LNCAP (cell line): ENCODE measurements at regions not wholly inside any gene's neighbourhood (a gene's known extent, or its start where the extent isn't known, plus 50 kb on each side); places are given as distances from the start of the nearest gene placed in this dataset.

Experiments
- CTCF ChIP-seq: fragments of 450-650 bp; IDR thresholded peaks from 2 replicates; pipeline ENCODE4 v1.5.1; 2017; ENCODE audit warnings: mild to moderate bottlenecking

GRCh38 chr14:98926146-98926545 lies 345.9 kb downstream of the BCL11B start:
- no peak for TF ChIP-seq CTCF

- TF ChIP-seq CTCF = no peak
Measured at GRCh38 chr14:98926801-98927200, 345.2 kb downstream of the BCL11B start.

- TF ChIP-seq CTCF = no peak
Measured at GRCh38 chr14:98927986-98928385, 344.0 kb downstream of the BCL11B start.

GRCh38 chr14:98928418-98928817 lies 343.6 kb downstream of the BCL11B start:
- TF ChIP-seq CTCF = no peak

- TF ChIP-seq CTCF = no peak
Measured at GRCh38 chr14:98931126-98931525, 340.9 kb downstream of the BCL11B start.

GRCh38 chr14:98931911-98932310 lies 340.1 kb downstream of the BCL11B start:
- no peak for TF ChIP-seq CTCF

- TF ChIP-seq CTCF = no peak
Measured at GRCh38 chr14:98932431-98933325, 339.3 kb downstream of the BCL11B start.

GRCh38 chr14:98935921-98936320 lies 336.1 kb downstream of the BCL11B start:
- TF ChIP-seq CTCF = no peak
